Peyer's patch (tissue), 4 donors: ENCODE measurements at regions not wholly inside any gene's neighbourhood (a gene's known extent, or its start where the extent isn't known, plus 50 kb on each side); places are given as distances from the start of the nearest gene placed in this dataset.

Source experiments
- DNase-seq, 3 donors: peaks; one replicate each; pipeline ENCODE4 v3.0.0-alpha.2; 2017 to 2019
- H3K27ac ChIP-seq, 4 donors: fragments of 200-600 bp; sonication (generic); one replicate each; pipeline ENCODE4 v1.5.1; 2016 to 2019
- H3K27me3 ChIP-seq, 2 donors: fragments of 200-600 bp; sonication (generic); one replicate each; pipeline ENCODE4 v1.5.1; 2019
- H3K36me3 ChIP-seq, 3 donors: fragments of 200-600 bp; sonication (generic); one replicate each; pipeline ENCODE4 v1.5.1; 2016 to 2019
- H3K4me1 ChIP-seq, 4 donors: fragments of 200-600 bp; sonication (generic); one replicate each; pipeline ENCODE4 v1.5.1; 2016 to 2019
- H3K4me3 ChIP-seq, 4 donors: fragments of 200-600 bp; sonication (generic); 1 replicate in 3 of 4; 2 replicates in 1 of 4; pipeline ENCODE4 v1.5.1; 2016 to 2019; ENCODE audit warnings: mild to moderate bottlenecking in 1 of 4
- H3K9me3 ChIP-seq, 4 donors: fragments of 200-600 bp; sonication (generic); one replicate each; pipeline ENCODE4 v1.5.1; 2016 to 2019; ENCODE audit warnings: mild to moderate bottlenecking in 1 of 4
- CTCF ChIP-seq, 6 experiments: fragments of 450-650 bp in 4 of 6; fragments of 200-600 bp in 2 of 6; sonication (generic) in 1 of 6; IDR thresholded peaks; one replicate each; pipeline ENCODE4 v1.5.1; 2017 to 2019; ENCODE audit warnings: antibody characterized with exemption in 6 of 6, mild to moderate bottlenecking in 3 of 6, moderate library complexity in 1 of 6
- POLR2A ChIP-seq, 2 donors: fragments of 450-650 bp; IDR thresholded peaks; one replicate each; pipeline ENCODE4 v1.5.1; 2017; ENCODE audit warnings: antibody characterized with exemption in 2 of 2, mild to moderate bottlenecking in 2 of 2, moderate library complexity in 2 of 2

- Histone ChIP-seq H3K4me1 (peaks cover 0 to 8% (median 0%) of the 10 kb centered on the region in 4 donors), H3K27ac (no peak overlapping the region), H3K36me3 (no peaks in the 10 kb centered on the region), H3K9me3 (no peaks in the 10 kb centered on the region), H3K27me3 (no peaks in the 10 kb centered on the region), H3K4me3 (no peak overlapping the region)
- TF ChIP-seq POLR2A (IDR thresholded peaks at IDR 0.05) (no peak), CTCF (IDR thresholded peaks at IDR 0.05) (no peak)
- DNase-seq: no peak
Observed at GRCh38 chr4:13851085-13851940, 223.8 kb upstream of the BOD1L1 start.

GRCh38 chr4:13852411-13852810 is 224.9 kb upstream of the BOD1L1 start:
- Histone ChIP-seq H3K9me3 (no peaks in the 10 kb centered on the region), H3K4me1 (peaks cover 0 to 8% (median 0%) of the 10 kb centered on the region in 4 donors), H3K27ac (no peak overlapping the region), H3K27me3 (no peaks in the 10 kb centered on the region), H3K4me3 (no peak overlapping the region), H3K36me3 (no peaks in the 10 kb centered on the region)
- TF ChIP-seq CTCF (IDR thresholded peaks at IDR 0.05): no peak
- DNase-seq: no peak

GRCh38 chr4:13856387-13856786 is 228.9 kb upstream of the BOD1L1 start:
- H3K4me1 ChIP-seq: peaks cover 0 to 8% (median 0%) of the 10 kb centered on the region in 4 donors
- H3K27me3 ChIP-seq: no peaks in the 10 kb centered on the region
- DNase-seq: peak in 2 of 3 donors; percentile 53 to 68
- H3K36me3 ChIP-seq: no peaks in the 10 kb centered on the region
- H3K27ac ChIP-seq: peak overlapping the region in 2 of 4 donors; percentile 62 to 80
- no peak for TF ChIP-seq CTCF (IDR thresholded peaks at IDR 0.05)
- no peak for TF ChIP-seq POLR2A (IDR thresholded peaks at IDR 0.05)
- no peaks in the 10 kb centered on the region for H3K9me3 ChIP-seq
- no peak overlapping the region for H3K4me3 ChIP-seq

DNA sequence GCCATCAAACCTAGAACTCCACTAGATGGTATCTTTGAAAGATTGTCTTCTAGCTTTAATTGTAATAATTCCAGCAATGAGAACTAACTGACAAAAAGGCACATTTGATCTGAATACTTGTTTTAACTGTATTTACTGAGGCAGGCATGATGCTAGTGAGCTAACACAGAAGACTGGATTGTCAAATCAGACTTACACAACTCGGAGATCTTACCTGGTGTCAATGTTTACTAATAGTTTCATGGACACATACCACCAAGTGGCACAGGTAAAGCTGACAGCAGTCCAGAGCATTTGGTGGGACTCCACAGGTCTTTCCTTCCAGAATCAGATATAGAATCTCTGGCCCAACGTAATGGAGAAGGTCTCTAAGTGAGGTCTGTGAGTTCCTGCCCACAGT is 229.9 kb upstream of the BOD1L1 start:
- Histone ChIP-seq H3K27ac (peak overlapping the region in 2 of 4 donors; percentile 1 to 19), H3K4me1 (peaks cover 0 to 8% (median 0%) of the 10 kb centered on the region in 4 donors), H3K4me3 (no peak overlapping the region), H3K36me3 (no peaks in the 10 kb centered on the region), H3K27me3 (no peaks in the 10 kb centered on the region), H3K9me3 (no peaks in the 10 kb centered on the region)
- no peak for DNase-seq
- no peak for TF ChIP-seq CTCF (IDR thresholded peaks at IDR 0.05)
- TF ChIP-seq POLR2A (IDR thresholded peaks at IDR 0.05): no peak

DNA sequence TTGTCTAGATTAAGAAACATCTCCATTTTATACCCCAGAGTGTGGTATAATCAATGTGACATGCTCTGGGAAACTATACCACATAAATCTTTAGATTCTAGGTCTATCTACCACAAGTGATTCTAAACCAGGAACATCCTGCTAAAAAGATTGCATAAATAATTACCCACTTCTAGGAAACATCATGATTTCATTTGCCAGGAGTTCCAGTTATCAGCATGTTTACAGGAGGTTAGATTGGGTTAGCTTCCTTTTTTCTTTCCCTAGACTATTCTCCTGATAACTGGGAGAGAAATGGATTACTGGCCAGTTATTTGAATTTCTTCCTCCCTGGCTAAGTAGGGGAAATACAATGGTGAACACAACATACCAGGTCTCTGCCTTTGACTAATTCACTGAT is 230.3 kb upstream of the BOD1L1 start:
- Histone ChIP-seq H3K9me3 (no peaks in the 10 kb centered on the region), H3K36me3 (no peaks in the 10 kb centered on the region), H3K27ac (peak overlapping the region in 2 of 4 donors; percentile 1 to 19), H3K27me3 (no peaks in the 10 kb centered on the region), H3K4me3 (no peak overlapping the region), H3K4me1 (peaks cover 0 to 8% (median 0%) of the 10 kb centered on the region in 4 donors)
- TF ChIP-seq POLR2A (IDR thresholded peaks at IDR 0.05) (no peak), CTCF (IDR thresholded peaks at IDR 0.05) (no peak)
- DNase-seq: no peak
